ENCODE measurements at regions not wholly inside any gene's neighbourhood (a gene's known extent, or its start where the extent isn't known, plus 50 kb on each side); places are given as distances from the start of the nearest gene placed in this dataset.
"Not testable (repeated sequence)": the region's sequence is repeated elsewhere in the genome, so short reads cannot be mapped to it uniquely, and the experiment has no call there.

GRCh38 chr1:5678759-5679158 lies 313.5 kb downstream of the NPHP4 start:
- Histone ChIP-seq H2AFZ (ENCODE audit: insufficient read depth, low read depth, low read length, poor library complexity, severe bottlenecking) (no peak overlapping the region), H3K36me3 (replicated peaks in 1 of 2; ENCODE audit: control insufficient read depth in 1 of 2, insufficient read depth in 2 of 2, low read length in 2 of 2) (no peaks in the 10 kb centered on the region), H3K9me3 (replicated peaks in 1 of 2; ENCODE audit: control insufficient read depth in 1 of 2, insufficient read depth in 1 of 2, low read length in 2 of 2) (no peaks in the 10 kb centered on the region), H3K4me3 (replicated peaks in 1 of 3; ENCODE audit: low read depth in 2 of 3, low read length in 3 of 3) (no peak overlapping the region), H3K4me1 (ENCODE audit: control insufficient read depth in 1 of 2, insufficient read depth in 2 of 2, low read length in 2 of 2) (no peaks in the 10 kb centered on the region), H3K9ac (ENCODE audit: insufficient read depth, low read length, poor library complexity, severe bottlenecking) (no peak overlapping the region), H3K79me2 (ENCODE audit: insufficient read depth, low read length) (no peaks in the 10 kb centered on the region), H3K4me2 (replicated peaks; ENCODE audit: extremely low read depth, low read length, poor library complexity, severe bottlenecking) (no peak overlapping the region), H3K27me3 (ENCODE audit: control insufficient read depth in 2 of 2, insufficient read depth in 2 of 2, low read length in 2 of 2) (no peaks in the 10 kb centered on the region), H3K27ac (ENCODE audit: low read depth in 1 of 2, low read length in 2 of 2) (no peak overlapping the region), H4K20me1 (ENCODE audit: insufficient read depth, low read length) (no peaks in the 10 kb centered on the region)
- H3K4me3 Mint-ChIP-seq, result no peak overlapping the region
- peaks cover 0 to 7% (median 2%) of the 10 kb centered on the region in 3 donors for H3K27me3 Mint-ChIP-seq (ENCODE audit: low read depth in 3 of 3)
- H3K27ac Mint-ChIP-seq, result no peak overlapping the region
- H3K4me1 Mint-ChIP-seq, result no peaks in the 10 kb centered on the region
- peaks cover 0 to 11% (median 6%) of the 10 kb centered on the region in 7 donors for H3K9me3 Mint-ChIP-seq
- intact Hi-C loops (cut with micrococcal nuclease), result no loop called here
- TF ChIP-seq CTCF (IDR thresholded peaks at IDR 0.05), result no peak
- no peaks in the 10 kb centered on the region for H3K36me3 Mint-ChIP-seq
- no peak for DNase-seq
- WGBS (ENCODE audit: insufficient coverage), result 100% methylated on average over 1 of the region's 1 CpG

GRCh38 chr1:5672355-5672754 lies 319.9 kb downstream of the NPHP4 start:
- H3K36me3 Mint-ChIP-seq; H3K9ac ChIP-seq (ENCODE audit: insufficient read depth, low read length, poor library complexity, severe bottlenecking); intact Hi-C loops (cut with micrococcal nuclease); H3K79me2 ChIP-seq (ENCODE audit: insufficient read depth, low read length); H3K27me3 Mint-ChIP-seq (ENCODE audit: low read depth in 3 of 3); H3K4me1 Mint-ChIP-seq; DNase-seq; H2AFZ ChIP-seq (ENCODE audit: insufficient read depth, low read depth, low read length, poor library complexity, severe bottlenecking); H3K36me3 ChIP-seq (replicated peaks in 1 of 2; ENCODE audit: control insufficient read depth in 1 of 2, insufficient read depth in 2 of 2, low read length in 2 of 2); H4K20me1 ChIP-seq (ENCODE audit: insufficient read depth, low read length); H3K4me1 ChIP-seq (ENCODE audit: control insufficient read depth in 1 of 2, insufficient read depth in 2 of 2, low read length in 2 of 2); H3K27ac Mint-ChIP-seq; H3K9me3 ChIP-seq (replicated peaks in 1 of 2; ENCODE audit: control insufficient read depth in 1 of 2, insufficient read depth in 1 of 2, low read length in 2 of 2); H3K27me3 ChIP-seq (ENCODE audit: control insufficient read depth in 2 of 2, insufficient read depth in 2 of 2, low read length in 2 of 2); H3K27ac ChIP-seq (ENCODE audit: low read depth in 1 of 2, low read length in 2 of 2); H3K4me3 Mint-ChIP-seq; H3K4me3 ChIP-seq (replicated peaks in 1 of 3; ENCODE audit: low read depth in 2 of 3, low read length in 3 of 3); H3K4me2 ChIP-seq (replicated peaks; ENCODE audit: extremely low read depth, low read length, poor library complexity, severe bottlenecking): not testable (repeated sequence)
- H3K9me3 Mint-ChIP-seq, result peaks cover 6 to 28% (median 12%) of the 10 kb centered on the region in 7 donors
- WGBS (ENCODE audit: insufficient coverage), result 34% methylated on average over 4 of the region's 5 CpGs
